ENCODE measurements at regions not wholly inside any gene's neighbourhood (a gene's known extent, or its start where the extent isn't known, plus 50 kb on each side); places are given as distances from the start of the nearest gene placed in this dataset.
"Not testable (repeated sequence)": the region's sequence is repeated elsewhere in the genome, so short reads cannot be mapped to it uniquely, and the experiment has no call there.

DNA sequence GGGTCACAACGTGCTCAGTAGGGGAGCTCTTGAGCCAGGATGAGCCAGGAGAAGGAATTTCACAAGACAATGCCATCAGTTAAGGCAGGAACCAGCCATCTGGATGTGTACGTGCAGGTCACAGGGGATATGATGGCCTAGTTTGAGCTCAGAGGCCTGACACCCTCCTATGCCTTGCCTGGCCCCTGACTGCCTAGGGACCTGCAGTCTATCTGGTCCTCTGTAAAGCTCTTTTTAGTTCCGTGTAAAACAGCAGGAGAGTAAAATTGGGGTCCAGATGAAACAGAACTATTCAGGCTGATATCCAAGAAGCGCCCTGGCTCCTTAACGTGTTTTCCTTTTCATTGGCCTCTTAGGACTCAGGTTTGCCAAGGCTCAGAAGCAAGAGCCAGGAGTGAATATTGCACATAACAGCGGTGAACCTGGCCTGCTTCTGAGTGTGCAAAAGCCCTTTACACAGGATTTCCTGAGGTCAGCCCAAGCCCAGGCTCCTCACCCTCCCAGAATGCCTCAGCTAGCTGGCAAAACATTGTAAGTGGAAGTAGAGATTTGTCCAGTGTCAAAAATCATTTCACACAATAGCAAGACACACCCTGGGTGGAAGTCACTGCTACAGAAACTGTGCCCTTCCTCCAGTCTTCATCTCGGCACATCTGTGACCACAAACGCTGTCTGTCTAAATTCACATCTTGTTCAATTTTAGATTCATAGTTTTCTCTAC lies 777.2 kb downstream of the UQCRFS1 start:
- no peak for DNase-seq (ENCODE audit: low read depth)

DNA sequence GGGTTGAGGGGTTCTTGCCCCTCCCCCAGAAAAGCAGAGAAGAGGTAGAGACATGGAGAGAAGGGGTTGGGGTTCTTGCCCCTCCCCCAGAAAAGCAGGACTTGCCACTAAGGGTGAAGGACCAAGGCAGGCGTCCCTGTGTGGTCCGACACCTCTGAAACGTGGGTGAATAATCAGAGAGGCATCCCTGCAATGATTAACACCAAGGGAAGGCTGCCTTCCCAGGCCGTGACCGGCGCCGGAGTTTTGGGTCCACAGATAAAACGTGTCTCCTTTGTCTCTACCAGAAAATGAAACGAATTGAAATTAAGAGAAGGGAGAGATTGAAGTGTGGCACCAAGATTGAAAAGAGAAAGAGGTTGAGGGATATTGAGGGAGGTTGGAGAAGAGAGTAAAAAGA lies 778.2 kb downstream of the UQCRFS1 start:
- not testable (repeated sequence) for DNase-seq (ENCODE audit: low read depth)

DNA sequence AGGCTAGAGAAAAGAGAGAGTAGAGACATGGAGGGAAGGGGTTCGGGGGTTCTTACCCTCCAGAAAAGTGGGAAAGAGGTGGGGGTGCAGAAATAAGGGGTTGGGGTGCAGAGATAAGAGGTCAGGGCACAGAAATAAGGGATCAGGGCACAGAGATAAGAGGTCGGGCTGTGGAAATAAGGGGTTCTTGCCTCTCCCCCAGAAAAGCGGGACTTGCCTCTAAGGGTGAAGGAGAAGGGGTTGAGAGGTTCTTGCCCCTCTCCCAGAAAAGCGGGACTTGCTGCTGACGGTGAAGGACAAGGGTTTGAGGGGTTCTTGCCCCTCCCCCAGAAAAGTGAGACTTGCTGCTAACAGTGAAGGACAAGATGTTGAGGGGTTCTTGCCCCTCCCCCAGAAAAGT lies 778.6 kb downstream of the UQCRFS1 start:
- DNase-seq (ENCODE audit: low read depth): not testable (repeated sequence)

GRCh38 chr19:28433166-28433565 lies 779.8 kb downstream of the UQCRFS1 start:
- not testable (repeated sequence) for DNase-seq (ENCODE audit: low read depth)

- DNase-seq (ENCODE audit: low read depth): no peak
Measured at GRCh38 chr19:28430214-28430613, 782.7 kb downstream of the UQCRFS1 start.

- DNase-seq (ENCODE audit: low read depth): no peak
Measured at GRCh38 chr19:28429356-28429755, 783.6 kb downstream of the UQCRFS1 start.

GRCh38 chr19:28428663-28429348 lies 784.1 kb downstream of the UQCRFS1 start:
- no peak for DNase-seq (ENCODE audit: low read depth)

DNA sequence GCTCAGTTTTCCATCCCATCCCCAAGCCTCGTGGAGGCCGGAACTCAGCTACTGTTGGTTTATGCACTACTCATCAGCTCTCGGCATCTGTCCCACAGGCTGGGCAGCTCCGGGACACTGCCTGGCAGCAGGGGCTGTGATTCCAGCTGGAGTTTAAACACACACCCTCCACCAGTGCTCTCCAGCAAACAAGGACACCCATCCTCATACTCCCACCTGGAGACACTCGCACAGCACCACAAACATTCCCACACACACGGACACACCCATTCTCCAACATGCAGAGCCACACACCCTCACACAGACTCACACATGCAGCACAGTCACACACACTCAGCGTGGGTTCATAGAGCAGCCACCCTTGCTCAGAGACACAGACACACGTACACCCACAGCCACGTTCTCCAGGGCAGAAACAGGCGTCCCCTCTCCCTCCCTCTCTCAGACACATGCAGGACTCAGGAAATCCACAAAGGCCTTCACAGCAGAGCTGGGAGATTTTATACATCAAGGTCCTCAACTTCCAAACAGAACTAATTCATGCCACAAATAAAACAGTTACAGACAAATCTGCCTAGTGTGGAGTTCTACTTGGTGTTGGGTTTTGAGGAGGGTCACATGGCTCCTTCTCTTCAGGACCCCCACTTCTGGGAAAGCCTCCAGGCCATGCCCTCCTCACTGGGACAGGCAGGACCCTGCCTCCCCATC lies 785.4 kb downstream of the UQCRFS1 start:
- no peak for DNase-seq (ENCODE audit: low read depth)

GRCh38 chr19:28426730-28427225 lies 786.2 kb downstream of the UQCRFS1 start:
- DNase-seq (ENCODE audit: low read depth): no peak

DNA sequence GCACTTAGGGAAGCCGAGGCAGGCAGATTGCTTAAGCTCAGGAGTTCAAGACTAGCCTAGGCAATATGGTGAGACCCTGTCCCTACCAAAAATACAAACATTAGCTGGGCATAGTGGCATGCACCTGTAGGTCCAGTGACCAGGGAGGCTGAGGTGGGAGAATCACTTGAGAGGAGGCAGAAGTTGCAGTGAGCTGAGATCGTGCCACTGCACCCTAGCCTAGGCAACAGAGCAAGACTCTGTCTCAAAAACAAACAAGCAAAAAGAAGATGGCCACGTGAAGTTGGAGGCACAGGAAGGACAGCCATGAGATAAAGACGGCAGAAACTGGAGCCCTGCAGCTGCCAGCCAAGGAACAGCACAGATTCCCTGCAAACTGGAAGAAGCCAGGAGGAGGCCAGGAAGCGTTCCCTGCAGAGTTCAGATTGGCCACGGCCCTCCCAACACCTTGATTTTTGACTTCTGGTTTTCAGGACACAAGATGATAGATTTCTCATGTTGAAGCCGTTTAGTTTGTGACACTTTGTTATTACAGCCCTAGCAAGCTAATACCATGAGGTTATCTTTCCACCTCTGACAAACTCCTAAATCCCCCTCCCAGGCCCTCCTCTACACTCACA lies 786.7 kb downstream of the UQCRFS1 start:
- DNase-seq (ENCODE audit: low read depth): no peak

GRCh38 chr19:28425046-28425931 lies 787.7 kb downstream of the UQCRFS1 start:
- no peak for DNase-seq (ENCODE audit: low read depth)

GRCh38 chr19:28424662-28425045 lies 788.3 kb downstream of the UQCRFS1 start:
- DNase-seq (ENCODE audit: low read depth): no peak

GRCh38 chr19:28424077-28424476 lies 788.9 kb downstream of the UQCRFS1 start:
- no peak for DNase-seq (ENCODE audit: low read depth)

DNA sequence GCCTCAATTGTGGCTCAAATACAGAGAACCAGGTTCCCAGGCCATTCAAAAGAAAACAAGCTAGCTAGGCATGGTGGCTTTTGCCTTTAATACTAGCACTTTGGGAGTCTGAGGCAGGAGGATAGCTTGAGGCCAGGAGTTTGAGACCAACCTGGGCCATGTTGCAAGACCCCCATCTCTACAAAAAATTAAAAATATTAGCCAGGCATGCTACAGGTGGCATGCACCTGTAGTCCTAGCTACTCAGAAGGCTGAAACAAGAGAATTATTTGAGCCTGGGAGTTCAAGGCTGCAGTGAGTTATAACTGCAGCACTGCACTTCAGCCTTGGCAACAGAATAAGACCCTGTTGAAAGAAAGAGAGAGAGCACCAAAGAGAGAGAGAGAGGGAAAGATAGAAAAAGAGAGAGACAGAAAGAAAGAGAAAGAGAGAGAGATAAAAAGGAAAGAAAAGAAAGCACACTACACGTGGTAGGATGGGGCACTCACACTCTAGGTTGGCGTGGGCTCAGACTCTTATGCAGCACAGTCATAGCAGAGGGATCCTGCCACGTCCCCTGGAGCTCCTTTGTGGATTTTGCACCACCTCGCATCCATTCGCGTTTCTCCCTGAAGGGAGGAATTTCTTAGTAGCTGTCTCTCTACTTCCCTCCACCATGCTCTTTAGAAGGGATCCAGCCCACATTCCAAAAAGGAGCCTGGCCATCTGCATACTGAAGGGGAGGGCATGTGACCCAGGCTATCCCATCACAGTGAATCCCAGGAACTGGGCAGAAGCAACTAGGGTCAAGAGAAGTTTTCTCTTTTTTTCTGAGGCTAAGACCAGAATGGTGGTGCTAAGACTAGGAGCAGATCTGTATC lies 789.9 kb downstream of the UQCRFS1 start:
- no peak for DNase-seq (ENCODE audit: low read depth)

- no peak for DNase-seq (ENCODE audit: low read depth)
Measured at GRCh38 chr19:28422046-28422445, 790.9 kb downstream of the UQCRFS1 start.

DNA sequence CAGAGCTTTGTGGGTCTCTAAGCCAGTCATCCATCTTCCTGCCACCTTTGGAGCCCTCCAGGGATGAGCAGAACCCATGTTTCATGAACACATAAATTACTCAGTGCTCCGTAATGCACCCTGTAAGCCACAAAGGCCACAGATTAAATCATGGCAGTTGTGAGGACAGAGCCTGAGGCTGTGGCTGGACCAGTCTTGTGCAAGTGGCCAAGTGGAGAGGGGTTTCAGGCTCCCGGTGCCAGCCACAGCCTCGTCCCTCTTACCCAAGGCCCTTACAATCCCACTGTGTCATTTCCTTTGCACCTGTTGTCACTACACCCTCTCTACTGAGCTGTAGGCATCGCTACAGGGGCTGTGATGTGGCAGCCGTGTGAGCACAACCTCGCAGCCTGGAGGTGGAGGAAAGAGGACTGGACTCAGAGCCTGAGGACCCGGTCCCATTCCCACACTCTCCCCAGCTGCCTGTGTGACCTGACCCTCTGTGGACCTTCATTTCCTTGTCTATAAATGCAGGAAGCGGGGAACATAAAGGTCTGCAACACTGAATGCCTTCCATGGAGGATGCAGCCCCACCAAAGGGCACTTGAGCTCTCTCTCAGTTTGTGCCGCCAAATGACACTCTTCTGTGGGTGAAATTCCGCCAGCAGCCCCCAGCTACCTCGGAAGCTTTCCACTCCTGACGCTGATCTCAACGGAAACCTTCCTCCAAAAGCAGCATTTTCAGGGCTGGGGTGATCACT lies 792.0 kb downstream of the UQCRFS1 start:
- DNase-seq (ENCODE audit: low read depth): no peak

DNA sequence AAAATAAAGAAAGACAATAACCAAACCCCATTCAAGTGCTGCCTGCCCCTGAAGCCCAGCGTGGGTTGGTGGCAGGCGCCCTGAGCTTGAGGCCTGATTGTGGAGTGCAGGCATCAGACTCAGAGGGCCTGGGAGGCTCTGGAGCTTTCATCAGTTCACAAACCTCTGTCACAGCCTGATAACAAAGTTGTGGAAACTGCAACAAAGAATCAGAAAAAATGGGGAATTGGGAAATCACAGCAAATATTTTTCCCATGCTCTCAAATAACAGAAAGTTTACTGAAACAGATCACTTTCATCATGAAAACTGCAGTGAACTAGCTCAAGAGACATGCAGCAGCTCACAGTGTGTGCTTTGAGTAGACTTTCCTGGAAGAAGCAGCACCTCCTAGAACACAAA lies 793.6 kb downstream of the UQCRFS1 start:
- no peak for DNase-seq (ENCODE audit: low read depth)

DNA sequence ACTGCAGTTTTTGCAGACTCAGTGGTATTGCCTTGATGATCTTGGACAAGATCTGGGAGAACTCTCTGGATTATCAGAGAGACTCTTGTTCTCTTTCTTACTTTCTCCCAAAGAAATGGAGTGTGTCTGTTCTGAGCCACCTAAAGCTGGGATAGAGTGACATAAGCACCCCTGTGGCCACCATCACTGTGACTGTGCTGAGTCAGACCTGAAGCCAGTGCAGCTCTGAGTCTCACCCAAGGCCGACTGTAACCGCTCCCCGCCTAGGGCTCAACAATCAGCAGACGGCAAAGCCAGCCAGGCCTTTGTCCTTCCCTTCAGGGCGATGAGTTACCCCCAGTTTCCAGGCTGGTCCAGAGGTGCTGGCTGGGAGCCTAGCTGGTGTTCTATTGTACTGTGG lies 795.6 kb downstream of the UQCRFS1 start:
- no peak for DNase-seq (ENCODE audit: low read depth)

DNA sequence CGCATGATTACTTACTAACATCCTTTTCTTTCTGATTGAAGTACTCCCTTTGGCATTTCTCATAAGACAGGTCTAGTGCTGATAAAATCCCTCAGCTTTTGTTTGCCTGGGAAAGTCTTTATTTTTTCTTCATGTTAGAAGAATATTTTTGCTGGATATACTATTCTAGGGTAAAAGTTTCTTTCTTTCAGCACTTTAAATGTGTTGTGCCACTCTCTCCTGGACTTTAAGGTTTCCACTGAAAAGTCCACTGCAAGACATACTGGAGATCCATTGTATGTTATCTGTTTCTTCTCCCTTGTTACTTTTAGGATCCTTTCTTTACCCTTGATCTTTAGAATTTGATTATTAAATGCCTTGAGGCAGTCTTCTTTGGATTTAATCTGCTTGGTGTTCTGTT lies 796.7 kb downstream of the UQCRFS1 start:
- DNase-seq (ENCODE audit: low read depth): no peak

GRCh38 chr19:28414748-28415147 lies 798.2 kb downstream of the UQCRFS1 start:
- DNase-seq (ENCODE audit: low read depth): no peak
